HEK293T (cell line): ENCODE measurements at regions not wholly inside any gene's neighbourhood (a gene's known extent, or its start where the extent isn't known, plus 50 kb on each side); places are given as distances from the start of the nearest gene placed in this dataset.

Experiments
- BHLHE40 ChIP-seq: fragments of 450-650 bp; IDR thresholded peaks from 2 replicates; pipeline ENCODE4 v1.6.1; 2016; ENCODE audit warnings: mild to moderate bottlenecking, moderate library complexity, borderline replicate concordance
- CTBP1 ChIP-seq: fragments of 450-650 bp; IDR thresholded peaks from 2 replicates; pipeline ENCODE4 v1.6.1; 2016; ENCODE audit warnings: borderline replicate concordance
- ELF4 ChIP-seq: fragments of 450-650 bp; IDR thresholded peaks from 2 replicates; pipeline ENCODE4 v1.6.1; 2017; ENCODE audit warnings: antibody characterized with exemption
- FOXA1 ChIP-seq: fragments of 450-650 bp; IDR thresholded peaks from 2 replicates; pipeline ENCODE4 v1.6.1; 2016; ENCODE audit warnings: mild to moderate bottlenecking
- FOXK2 ChIP-seq: fragments of 450-650 bp; IDR thresholded peaks from 2 replicates; pipeline ENCODE4 v1.6.1; 2016; ENCODE audit warnings: mild to moderate bottlenecking
- FOXM1 ChIP-seq: fragments of 450-650 bp; IDR thresholded peaks from 2 replicates; pipeline ENCODE4 v1.6.1; 2017; ENCODE audit warnings: mild to moderate bottlenecking, borderline replicate concordance
- HDGF ChIP-seq: fragments of 450-650 bp; IDR thresholded peaks from 2 replicates; pipeline ENCODE4 v1.6.1; 2017; ENCODE audit warnings: antibody characterized with exemption, borderline replicate concordance
- L3MBTL2 ChIP-seq: fragments of 450-650 bp; conservative IDR thresholded peaks from 2 replicates; pipeline ENCODE4 v1.6.1; 2016; ENCODE audit warnings: mild to moderate bottlenecking
- NFRKB ChIP-seq: fragments of 450-650 bp; IDR thresholded peaks from 2 replicates; pipeline ENCODE4 v1.6.1; 2016; ENCODE audit warnings: mild to moderate bottlenecking, moderate library complexity
- SP1 ChIP-seq: fragments of 450-650 bp; IDR thresholded peaks from 2 replicates; pipeline ENCODE4 v1.6.1; 2017
- SUZ12 ChIP-seq: fragments of 450-650 bp; IDR thresholded peaks from 2 replicates; pipeline ENCODE4 v1.6.1; 2016; ENCODE audit warnings: mild to moderate bottlenecking
- ZNF384 ChIP-seq: fragments of 450-650 bp; IDR thresholded peaks from 2 replicates; pipeline ENCODE4 v1.6.1; 2016
- TF ChIP-seq, protein P1 (sequence below): fragments of 450-650 bp; IDR thresholded peaks from 2 replicates; pipeline ENCODE4 v1.6.1; 2016

- TF ChIP-seq ZNF384, result no peak
- no peak for TF ChIP-seq FOXA1
- no peak for TF ChIP-seq ELF4
- TF ChIP-seq FOXM1, result no peak
- TF ChIP-seq L3MBTL2, result no peak
- no peak for TF ChIP-seq SP1
- no peak for TF ChIP-seq SUZ12
- TF ChIP-seq FOXK2, result no peak
- no peak for TF ChIP-seq CTBP1
- no peak for TF ChIP-seq BHLHE40
- TF ChIP-seq, protein P1, sequence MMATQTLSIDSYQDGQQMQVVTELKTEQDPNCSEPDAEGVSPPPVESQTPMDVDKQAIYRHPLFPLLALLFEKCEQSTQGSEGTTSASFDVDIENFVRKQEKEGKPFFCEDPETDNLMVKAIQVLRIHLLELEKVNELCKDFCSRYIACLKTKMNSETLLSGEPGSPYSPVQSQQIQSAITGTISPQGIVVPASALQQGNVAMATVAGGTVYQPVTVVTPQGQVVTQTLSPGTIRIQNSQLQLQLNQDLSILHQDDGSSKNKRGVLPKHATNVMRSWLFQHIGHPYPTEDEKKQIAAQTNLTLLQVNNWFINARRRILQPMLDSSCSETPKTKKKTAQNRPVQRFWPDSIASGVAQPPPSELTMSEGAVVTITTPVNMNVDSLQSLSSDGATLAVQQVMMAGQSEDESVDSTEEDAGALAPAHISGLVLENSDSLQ, result no peak
- no peak for TF ChIP-seq NFRKB
- no peak for TF ChIP-seq HDGF
Measured at GRCh38 chr6:159642481-159642880, 50.6 kb downstream of the SOD2 start.
